IPS DF 6.9 (cell line): ENCODE measurements at regions not wholly inside any gene's neighbourhood (a gene's known extent, or its start where the extent isn't known, plus 50 kb on each side); places are given as distances from the start of the nearest gene placed in this dataset.

ENCODE experiments used
- DNase-seq: peaks from one replicate; pipeline ENCODE4 v3.0.0-alpha.2; 2013; ENCODE audit warnings: low read depth, low spot score
- H3K27ac ChIP-seq: one replicate; pipeline ENCODE4 v1.5.1; 2013; ENCODE audit warnings: low read length, control low read depth
- H3K27me3 ChIP-seq: 2 replicates; pipeline ENCODE4 v1.6.1; 2013; ENCODE audit warnings: mild to moderate bottlenecking, low read length; ENCODE audit not compliant: control insufficient read depth, insufficient read depth
- H3K36me3 ChIP-seq: 2 replicates; pipeline ENCODE4 v1.6.1; 2013; ENCODE audit warnings: low read length; ENCODE audit not compliant: control insufficient read depth, insufficient read depth
- H3K4me1 ChIP-seq: 2 replicates; pipeline ENCODE4 v1.6.1; 2013; ENCODE audit warnings: low read length; ENCODE audit not compliant: control insufficient read depth, insufficient read depth
- H3K4me3 ChIP-seq: 2 replicates; pipeline ENCODE4 v1.5.1; 2013; ENCODE audit warnings: mild to moderate bottlenecking, low read length
- H3K9me3 ChIP-seq: 2 replicates; pipeline ENCODE4 v1.6.1; 2013; ENCODE audit warnings: low read length, inconsistent platforms; ENCODE audit not compliant: control insufficient read depth, insufficient read depth
- WGBS: extraction: QIAGEN DNeasy Blood & Tissue Kit; methylation state at CpG from one replicate; pipeline ENCODE4 v1.1.7; 2013; ENCODE audit warnings: mixed read lengths, missing lambda C conversion rate; ENCODE audit not compliant: insufficient read length, insufficient coverage; 5-methylcytosine and 5-hydroxymethylcytosine counted together

DNA sequence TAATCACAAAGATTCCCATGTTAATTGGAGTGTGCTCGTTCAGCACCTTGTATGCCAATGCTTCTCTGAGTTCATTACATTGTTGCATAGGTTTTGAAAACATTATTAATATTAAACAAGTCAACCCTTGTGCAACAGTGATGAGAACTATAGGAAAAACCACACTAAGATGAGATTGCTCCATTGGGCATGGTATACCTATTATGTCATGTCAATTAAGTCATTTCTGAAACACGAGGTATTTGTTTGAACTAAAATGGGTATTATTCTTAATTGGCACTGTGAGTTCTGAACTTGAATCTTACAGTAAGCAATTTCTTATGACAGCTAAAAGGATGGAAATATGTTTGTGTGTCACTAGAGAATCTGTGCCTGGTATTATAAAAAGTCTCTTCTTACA lies 447.7 kb downstream of the EFNA5 start:
- H3K4me3 ChIP-seq: no peak overlapping the region
- H3K27ac ChIP-seq: no peak overlapping the region
- WGBS: no CpG with 5 or more reads among the region's 2 CpGs
- DNase-seq: no peak
- H3K36me3 ChIP-seq: no peaks in the 10 kb centered on the region
- no peaks in the 10 kb centered on the region for H3K27me3 ChIP-seq
- no peaks in the 10 kb centered on the region for H3K9me3 ChIP-seq
- H3K4me1 ChIP-seq: no peaks in the 10 kb centered on the region

DNA sequence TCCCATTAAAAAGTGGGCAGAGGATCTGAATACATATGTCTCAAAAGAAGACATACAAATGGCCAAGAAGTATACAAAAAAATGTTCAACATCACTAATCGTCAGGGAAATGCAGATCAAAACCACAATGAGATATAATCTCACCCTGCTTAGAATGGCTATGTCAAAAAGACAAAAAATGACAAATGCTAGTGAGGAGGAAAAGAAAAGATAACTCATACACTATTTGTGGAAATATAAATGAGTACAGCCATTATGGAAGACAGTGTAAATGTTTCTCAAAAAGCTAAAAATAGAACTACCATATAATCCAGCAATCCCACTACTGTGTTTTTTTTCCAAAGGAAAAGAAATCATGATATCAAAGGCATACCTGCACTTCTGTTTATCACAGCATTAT lies 450.7 kb downstream of the EFNA5 start:
- no peaks in the 10 kb centered on the region for H3K36me3 ChIP-seq
- no peak for DNase-seq
- H3K4me3 ChIP-seq: no peak overlapping the region
- H3K27ac ChIP-seq: no peak overlapping the region
- no peaks in the 10 kb centered on the region for H3K27me3 ChIP-seq
- H3K9me3 ChIP-seq: no peaks in the 10 kb centered on the region
- no peaks in the 10 kb centered on the region for H3K4me1 ChIP-seq
- no CpG with 5 or more reads among the region's 1 CpG for WGBS

DNA sequence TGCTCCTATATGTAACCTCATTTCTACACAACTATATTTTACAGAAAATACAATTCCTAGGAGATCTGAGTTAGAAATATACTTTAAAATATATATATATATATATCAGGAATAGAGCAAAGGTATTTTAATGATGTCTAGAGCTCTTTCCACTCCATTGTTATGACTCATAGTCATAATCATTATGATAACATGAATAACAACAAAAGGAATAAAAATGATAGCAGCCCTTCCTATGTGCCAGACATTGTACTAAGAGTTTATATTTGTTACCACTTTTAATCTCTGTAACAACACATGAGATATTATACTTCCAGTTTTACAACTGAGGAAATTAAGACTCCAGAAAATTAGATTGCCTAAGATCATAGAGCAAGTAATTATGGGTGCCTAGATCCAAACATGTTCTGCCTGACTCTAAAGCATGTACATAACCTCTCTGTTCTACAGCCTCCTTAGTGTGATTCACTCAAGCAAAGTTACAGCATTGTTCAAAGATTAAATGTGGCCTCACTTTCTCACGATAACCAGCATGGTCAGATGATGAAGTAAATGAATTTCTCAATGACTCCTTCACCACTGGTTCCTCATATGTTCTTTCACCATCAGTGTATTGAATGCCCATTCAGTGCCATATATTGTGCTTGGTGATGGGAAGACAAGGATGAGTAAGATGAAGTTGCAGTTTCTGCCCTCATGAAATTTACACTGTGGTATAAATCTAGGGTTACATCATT lies 452.1 kb downstream of the EFNA5 start:
- DNase-seq: no peak
- Histone ChIP-seq H3K27ac (no peak overlapping the region), H3K9me3 (no peaks in the 10 kb centered on the region), H3K27me3 (no peaks in the 10 kb centered on the region), H3K36me3 (no peaks in the 10 kb centered on the region), H3K4me1 (no peaks in the 10 kb centered on the region), H3K4me3 (no peak overlapping the region)
- no CpG with 5 or more reads among the region's 1 CpG for WGBS

DNA sequence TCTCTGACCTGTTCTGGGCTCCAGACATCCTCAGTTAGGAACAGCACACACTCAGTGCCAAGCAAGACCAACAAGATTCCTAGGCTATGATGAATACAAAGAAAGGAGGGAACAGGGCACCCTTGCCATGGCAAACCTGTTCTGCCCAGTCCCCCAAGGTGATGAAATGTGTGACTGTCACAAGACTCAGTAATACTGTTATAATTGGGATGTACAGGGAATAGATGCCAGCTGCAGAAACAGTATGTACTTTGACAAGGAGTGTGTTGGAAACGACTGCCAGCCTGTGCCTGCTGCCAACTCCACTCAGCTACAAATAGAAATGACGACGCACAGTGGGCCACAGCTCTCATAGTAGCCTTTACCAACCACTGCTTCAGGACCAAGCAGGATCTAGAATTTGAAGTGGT lies 453.0 kb downstream of the EFNA5 start:
- Histone ChIP-seq H3K27me3 (no peaks in the 10 kb centered on the region), H3K4me3 (no peak overlapping the region), H3K4me1 (no peaks in the 10 kb centered on the region), H3K9me3 (no peaks in the 10 kb centered on the region), H3K36me3 (no peaks in the 10 kb centered on the region), H3K27ac (no peak overlapping the region)
- DNase-seq: no peak
- WGBS: no CpG with 5 or more reads among the region's 3 CpGs

DNA sequence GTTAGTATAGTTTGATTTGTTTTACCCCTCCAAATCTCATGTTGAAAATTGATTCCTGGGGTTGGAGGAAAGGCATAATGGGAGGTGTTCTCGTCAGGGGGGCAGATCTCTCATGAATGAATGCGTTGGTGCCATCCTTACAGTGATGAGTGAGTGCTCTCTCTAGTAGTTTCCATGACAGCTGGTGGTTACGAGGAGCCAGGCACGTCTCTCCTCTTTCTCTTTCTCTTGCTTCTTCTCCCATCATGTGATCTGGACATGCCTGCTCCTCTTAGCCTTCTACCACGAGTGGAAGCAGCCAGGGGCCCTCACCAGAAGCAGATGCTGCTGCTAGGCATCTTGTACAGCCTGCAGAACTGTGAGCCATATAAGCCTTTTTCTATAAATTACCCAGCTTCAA lies 454.1 kb downstream of the EFNA5 start:
- no CpG with 5 or more reads among the region's 5 CpGs for WGBS
- Histone ChIP-seq H3K27me3 (no peaks in the 10 kb centered on the region), H3K27ac (no peak overlapping the region), H3K4me1 (no peaks in the 10 kb centered on the region), H3K36me3 (no peaks in the 10 kb centered on the region), H3K9me3 (no peaks in the 10 kb centered on the region), H3K4me3 (no peak overlapping the region)
- no peak for DNase-seq

DNA sequence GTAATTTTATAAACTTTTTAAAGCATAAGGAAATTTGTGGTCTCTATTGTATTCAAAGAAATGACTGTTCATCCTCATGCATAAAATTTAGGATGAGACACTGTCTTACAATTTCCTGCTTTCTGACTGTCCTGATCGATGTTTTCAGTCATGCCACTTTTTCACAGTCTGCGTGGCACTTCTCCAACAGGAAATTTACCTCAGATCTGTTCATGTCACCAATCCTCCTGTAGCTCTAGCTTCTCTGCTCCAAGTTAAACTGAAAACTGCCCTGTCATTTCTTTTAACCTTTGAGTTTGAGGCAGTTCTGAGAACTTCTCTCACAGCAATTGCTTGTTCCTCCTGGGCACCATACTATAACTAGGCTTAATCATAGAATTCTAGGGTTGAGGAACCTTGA lies 455.1 kb downstream of the EFNA5 start:
- Histone ChIP-seq H3K36me3 (no peaks in the 10 kb centered on the region), H3K27me3 (no peaks in the 10 kb centered on the region), H3K4me1 (no peaks in the 10 kb centered on the region), H3K27ac (no peak overlapping the region), H3K9me3 (no peaks in the 10 kb centered on the region), H3K4me3 (no peak overlapping the region)
- no peak for DNase-seq
- WGBS: no CpG with 5 or more reads among the region's 2 CpGs

DNA sequence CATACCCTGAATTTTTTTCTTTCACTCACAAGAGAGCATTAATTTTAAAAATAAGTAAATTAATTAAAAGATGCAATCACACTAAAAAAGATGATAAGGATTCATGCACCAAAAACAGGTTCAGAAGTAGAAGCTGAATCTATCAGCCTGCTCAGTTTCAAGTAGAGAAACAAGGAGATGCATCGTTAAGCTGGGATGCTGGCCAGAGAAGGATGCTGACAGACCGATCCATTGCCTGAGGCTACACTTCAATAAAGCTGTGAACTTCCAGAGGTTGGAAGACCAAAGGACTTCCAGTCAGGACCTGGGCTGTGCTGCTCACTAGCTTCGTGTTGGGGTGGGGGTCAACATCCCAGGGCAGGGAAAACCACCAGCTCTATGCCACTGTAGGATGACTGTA lies 457.7 kb downstream of the EFNA5 start:
- no peaks in the 10 kb centered on the region for H3K27me3 ChIP-seq
- no peak for DNase-seq
- H3K9me3 ChIP-seq: no peaks in the 10 kb centered on the region
- no CpG with 5 or more reads among the region's 3 CpGs for WGBS
- no peak overlapping the region for H3K4me3 ChIP-seq
- H3K4me1 ChIP-seq: no peaks in the 10 kb centered on the region
- H3K27ac ChIP-seq: no peak overlapping the region
- no peaks in the 10 kb centered on the region for H3K36me3 ChIP-seq

DNA sequence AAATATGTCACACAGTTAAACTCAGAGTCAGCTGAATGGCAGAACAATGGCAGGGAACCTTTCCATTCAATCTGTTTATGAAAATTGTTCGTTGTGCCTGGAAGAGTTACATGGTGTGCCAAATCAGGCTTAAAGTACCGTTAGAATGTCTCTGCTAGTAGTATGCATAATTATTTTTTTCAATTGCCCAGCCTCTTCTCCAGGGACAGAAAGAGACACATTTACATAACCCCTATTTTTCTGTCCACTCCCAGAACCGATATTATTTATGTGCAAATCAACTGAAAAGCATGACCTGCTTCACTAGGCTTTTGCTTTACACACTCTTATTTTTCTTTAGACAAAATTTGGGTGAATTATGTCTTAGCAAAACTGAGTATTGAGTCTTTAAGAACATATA lies 459.1 kb downstream of the EFNA5 start:
- DNase-seq: no peak
- Histone ChIP-seq H3K36me3 (no peaks in the 10 kb centered on the region), H3K27me3 (no peaks in the 10 kb centered on the region), H3K27ac (no peak overlapping the region), H3K4me3 (no peak overlapping the region), H3K9me3 (no peaks in the 10 kb centered on the region), H3K4me1 (no peaks in the 10 kb centered on the region)
- no CpG with 5 or more reads among the region's 3 CpGs for WGBS

DNA sequence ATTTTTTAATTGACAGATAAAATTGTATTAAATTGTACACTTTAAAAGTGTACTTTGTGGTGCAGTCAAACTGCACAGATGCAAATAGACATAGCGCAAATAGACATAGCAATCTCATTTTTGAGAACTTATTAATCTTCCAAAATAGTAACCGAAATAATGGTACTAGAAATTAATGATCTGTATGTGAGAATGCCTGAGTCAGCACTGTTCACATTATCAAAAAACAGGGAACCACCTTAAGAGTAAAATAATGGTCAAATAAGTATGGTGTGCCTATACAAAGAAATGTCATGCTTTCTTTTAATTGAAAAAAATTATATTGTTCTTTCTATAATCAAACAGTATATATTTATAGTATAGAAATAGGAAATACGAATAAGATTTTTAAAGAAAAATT lies 461.9 kb downstream of the EFNA5 start:
- no peak for DNase-seq
- WGBS: no CpG with 5 or more reads among the region's 3 CpGs
- H3K27me3 ChIP-seq: no peaks in the 10 kb centered on the region

DNA sequence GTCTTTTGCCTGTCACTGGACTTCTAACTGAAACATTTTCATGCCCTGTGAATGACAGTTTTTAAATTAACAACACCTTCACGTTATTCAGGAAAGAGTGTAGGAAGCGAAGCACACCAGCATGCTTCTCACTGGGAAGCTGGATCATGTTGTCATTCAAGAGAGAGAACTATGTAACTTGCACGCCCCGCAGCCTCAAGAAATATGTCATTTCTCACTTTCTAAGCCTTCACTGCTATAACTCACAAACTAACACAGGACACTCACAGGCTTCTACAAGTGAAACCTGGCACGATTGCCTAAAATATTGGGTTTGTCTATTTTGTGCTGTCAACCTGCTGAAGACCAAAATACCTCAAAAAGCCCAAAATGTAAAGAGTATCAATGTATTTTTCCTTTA lies 466.3 kb downstream of the EFNA5 start:
- DNase-seq: no peak
- H3K36me3 ChIP-seq: no peaks in the 10 kb centered on the region
- WGBS: no CpG with 5 or more reads among the region's 5 CpGs
- H3K4me1 ChIP-seq: no peaks in the 10 kb centered on the region
- H3K27ac ChIP-seq: no peak overlapping the region
- H3K9me3 ChIP-seq: no peaks in the 10 kb centered on the region
- no peaks in the 10 kb centered on the region for H3K27me3 ChIP-seq
- H3K4me3 ChIP-seq: no peak overlapping the region

More for the DNA sequence above, 461.9 kb downstream of the EFNA5 start:
- no peaks in the 10 kb centered on the region for H3K4me1 ChIP-seq
- H3K9me3 ChIP-seq: no peaks in the 10 kb centered on the region
- no peak overlapping the region for H3K4me3 ChIP-seq
- no peaks in the 10 kb centered on the region for H3K36me3 ChIP-seq
- no peak overlapping the region for H3K27ac ChIP-seq

DNA sequence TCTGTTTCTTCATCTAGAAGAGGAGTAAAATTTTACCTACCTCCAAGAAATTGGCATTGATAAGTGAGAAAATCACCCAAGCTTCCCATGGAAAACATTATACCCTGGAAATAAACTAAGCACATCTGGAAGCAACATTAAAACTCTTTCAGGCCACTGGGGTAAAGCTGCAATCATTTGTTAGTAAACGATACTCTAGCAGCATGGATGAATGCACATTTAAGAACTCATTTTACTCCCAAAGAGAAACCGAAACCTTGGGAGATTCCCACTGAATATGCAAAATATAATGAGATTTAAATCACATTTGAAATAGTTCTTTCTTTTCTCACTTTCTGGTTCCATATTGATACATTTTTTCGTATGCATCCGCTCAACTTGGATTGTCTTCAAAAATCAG lies 467.5 kb downstream of the EFNA5 start:
- Histone ChIP-seq H3K4me3 (no peak overlapping the region), H3K27ac (no peak overlapping the region), H3K4me1 (no peaks in the 10 kb centered on the region), H3K27me3 (no peaks in the 10 kb centered on the region), H3K9me3 (no peaks in the 10 kb centered on the region), H3K36me3 (no peaks in the 10 kb centered on the region)
- no CpG with 5 or more reads among the region's 4 CpGs for whole genome bisulfite sequencing
- no peak for DNase-seq
